CD4-positive, alpha-beta T cell treated with Interferon alpha-2 for 1 hour (primary cell): ENCODE measurements at regions not wholly inside any gene's neighbourhood (a gene's known extent, or its start where the extent isn't known, plus 50 kb on each side); places are given as distances from the start of the nearest gene placed in this dataset.

Experiments
- DNase-seq, 2 donors: peaks; one replicate each; pipeline ENCODE4 v3.0.0-alpha.2; 2020 to 2022

DNA sequence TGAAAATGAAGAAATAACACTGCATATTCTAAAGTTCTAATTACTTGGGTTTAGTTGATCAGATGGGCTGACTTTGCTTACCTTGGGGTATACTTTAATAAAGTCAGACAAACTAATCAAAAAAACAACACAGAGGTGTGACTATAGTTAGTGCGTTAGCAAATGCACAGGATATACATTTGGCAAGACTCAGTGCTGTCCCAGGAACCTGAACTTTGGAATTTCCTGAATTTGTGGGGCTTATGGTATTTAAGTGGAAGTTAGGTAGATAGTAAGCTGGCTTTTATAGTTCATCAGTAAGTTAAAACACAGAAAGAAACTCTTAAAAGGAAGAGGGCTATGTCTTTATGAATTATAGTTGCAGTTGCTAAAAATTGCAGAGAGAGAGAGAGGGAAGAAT lies 302.6 kb upstream of the DDI1 start:
- no peak for DNase-seq

DNA sequence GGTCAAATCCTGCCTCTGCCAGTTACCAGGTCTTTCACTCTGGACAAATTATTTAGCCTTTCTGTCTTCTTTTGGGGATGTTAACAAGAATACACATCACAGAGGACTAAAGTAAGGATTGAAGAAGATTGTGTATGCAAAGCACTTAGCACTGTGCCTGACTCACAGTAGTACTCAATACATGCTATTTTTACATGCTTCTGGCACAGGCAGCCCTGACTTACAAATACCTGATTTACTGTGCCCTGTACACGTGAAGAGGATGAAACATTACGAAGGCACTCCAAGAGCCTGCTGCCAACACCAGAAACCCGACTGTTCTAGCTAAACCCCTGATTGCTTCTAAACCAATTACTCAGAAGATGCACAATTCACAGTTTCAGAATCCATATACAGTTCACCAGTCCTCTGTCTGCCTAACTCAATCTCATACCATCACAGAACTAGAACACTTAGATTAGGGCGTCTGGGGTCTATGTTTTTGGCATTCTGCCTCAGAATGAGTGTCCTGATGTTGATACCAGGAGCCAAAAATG lies 300.9 kb upstream of the DDI1 start:
- no peak for DNase-seq

DNA sequence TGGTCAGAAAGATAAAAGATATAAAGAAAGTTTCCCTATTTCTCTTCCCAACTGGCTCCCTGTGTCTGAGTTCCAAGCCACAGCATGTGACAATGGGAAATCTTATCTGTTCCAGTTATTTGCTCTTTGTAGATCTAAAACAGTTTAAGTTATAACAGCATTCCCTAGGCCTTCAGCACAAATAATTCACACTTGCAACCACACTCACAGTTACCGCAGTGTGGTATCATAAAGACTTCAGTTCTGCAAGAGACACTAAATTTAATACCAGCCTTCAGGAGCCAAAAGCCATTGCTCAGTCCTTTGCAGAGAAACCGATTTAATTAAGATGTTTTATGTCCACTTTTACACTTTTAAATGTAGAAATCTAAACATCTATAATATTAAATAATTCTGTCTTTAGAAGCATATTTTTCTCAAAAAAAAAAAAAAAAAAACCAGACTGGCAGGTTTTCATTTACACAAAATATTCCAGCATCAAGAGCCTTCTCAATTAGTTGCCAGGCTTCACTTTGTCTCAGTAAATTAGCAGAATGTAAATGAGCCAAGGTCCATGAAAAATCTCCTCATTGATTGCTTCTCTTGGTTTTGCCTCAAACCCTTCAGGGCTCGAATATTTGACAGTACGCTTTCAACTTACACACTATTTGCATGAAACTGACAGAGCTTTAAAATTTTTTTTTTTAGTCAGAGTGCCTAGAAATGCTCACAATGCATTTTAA lies 300.0 kb upstream of the DDI1 start:
- no peak for DNase-seq

DNA sequence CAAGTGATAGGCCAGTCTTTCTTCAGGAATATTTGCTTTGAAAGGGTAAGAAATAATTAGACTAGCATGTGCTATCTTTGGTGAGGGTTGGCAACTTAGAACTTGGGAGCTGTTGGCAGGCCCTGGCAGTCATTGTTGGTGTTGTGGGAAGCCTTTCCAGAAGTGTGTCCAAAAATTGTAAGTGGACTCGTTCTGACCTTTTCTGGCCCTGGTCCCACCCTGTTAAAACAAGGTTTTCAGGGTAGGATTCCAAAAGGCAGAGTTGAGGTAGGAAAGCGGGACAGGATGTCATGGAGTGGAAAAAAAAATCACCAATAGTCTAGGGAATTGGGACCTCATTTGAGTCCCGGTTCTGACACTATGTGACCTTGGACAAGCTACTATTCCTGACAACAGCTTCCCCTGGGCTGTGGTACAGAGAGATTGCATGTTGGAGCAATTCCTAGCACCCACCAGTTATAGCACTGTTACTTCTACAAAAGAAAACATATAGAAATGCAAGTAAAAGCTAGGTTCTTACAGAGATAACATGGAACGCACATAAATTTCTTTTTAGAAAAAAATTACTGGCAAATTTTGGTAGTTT lies 299.3 kb upstream of the DDI1 start:
- DNase-seq: no peak

DNA sequence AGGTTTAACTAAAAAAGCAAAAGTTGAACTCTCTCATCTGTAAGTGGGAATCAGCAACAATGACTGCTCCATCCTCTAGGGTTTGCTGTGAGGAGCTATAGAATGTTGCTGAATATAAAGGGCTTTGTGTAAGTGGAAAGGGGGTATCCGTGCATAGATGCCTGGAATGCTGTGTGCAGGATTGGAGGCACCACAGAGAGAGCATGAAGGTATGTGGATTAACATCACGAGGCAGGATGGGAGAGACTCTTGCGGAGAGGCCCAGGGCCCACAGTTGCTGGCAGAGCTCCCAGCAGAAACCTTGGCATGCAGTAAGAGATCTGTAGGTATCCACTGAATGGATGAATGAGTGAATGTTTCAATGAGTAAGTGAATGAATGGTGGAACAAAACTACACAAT lies 298.7 kb upstream of the DDI1 start:
- no peak for DNase-seq

DNA sequence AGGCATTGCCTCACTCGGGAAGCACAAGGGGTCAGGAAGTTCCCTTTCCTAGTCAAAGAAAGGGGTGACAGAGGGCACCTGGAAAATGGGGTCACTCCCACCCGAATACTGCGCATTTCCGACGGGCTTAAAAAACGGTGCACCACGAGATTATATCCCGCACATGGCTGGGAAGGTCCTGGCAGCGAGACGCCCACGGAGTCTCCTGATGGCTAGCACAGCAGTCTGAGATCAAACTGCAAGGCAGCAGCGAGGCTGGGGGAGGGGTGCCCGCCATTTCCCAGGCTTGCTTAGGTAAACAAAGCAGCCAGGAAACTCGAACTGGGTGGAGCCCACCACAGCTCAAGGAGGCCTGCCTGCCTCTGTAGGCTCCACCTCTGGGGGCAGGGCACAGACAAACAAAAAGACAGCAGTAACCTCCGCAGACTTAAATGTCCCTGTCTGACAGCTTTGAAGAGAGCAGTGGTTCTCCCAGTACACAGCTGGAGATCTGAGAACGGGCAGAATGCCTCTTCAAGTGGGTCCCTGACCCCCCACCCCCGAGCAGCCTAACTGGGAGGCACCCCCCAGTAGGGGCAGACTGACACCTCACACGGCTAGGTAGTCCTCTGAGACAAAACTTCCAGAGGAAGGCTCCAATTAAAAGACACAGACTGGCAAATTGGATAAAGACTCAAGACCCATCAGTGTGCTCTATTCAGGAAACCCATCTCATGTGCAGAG lies 297.2 kb upstream of the DDI1 start:
- peak; percentile 11 to 31 for DNase-seq

DNA sequence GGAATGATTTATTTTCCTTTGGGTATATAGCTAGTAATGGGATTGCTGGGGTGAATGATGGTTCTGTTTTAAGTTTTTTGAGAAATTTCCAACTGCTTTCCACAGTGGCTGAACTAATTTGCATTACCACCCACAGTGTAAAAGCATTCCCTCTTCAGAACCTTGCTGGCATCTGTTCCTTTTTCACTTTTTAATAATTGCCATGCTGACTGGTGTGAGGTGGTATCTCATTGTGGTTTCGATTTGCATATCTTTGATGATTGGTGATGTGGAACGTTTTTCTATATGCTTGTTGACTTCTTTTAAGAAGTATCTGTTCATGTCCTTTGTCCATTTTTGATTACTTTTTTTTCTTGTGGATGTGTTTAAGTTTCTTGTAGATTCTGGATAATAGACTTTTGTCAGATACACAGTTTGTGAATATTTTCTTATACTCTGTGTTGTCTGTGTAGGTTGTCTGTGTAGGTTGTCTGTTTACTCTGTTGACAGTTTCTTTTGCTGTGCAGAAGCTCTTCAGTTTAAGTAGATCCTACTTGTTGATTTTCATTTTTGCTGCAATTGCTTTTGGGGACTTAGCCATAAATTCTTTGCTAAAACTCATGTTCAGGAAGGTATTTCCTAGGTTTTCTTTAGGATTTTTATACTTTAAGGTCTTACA lies 291.8 kb upstream of the DDI1 start:
- DNase-seq: no peak

DNA sequence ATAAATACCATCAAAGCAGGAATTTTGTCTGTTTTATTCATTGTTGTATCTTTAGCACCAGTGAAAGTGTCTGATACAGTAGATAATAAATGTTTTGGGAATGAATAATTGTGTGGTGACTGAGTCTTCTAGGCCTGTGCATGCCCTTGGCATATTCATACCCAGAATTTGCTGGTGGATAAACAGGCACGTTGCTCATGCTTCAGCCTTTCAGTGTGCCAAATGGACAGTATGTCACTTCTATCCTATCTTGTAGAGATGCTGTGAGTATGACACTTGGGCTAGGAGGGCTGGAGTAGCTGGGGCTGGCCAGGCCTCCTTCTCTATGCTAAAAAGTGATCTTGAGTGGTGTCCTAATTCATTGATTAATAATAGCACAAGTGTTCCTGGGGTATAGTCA lies 287.3 kb upstream of the DDI1 start:
- DNase-seq: no peak

DNA sequence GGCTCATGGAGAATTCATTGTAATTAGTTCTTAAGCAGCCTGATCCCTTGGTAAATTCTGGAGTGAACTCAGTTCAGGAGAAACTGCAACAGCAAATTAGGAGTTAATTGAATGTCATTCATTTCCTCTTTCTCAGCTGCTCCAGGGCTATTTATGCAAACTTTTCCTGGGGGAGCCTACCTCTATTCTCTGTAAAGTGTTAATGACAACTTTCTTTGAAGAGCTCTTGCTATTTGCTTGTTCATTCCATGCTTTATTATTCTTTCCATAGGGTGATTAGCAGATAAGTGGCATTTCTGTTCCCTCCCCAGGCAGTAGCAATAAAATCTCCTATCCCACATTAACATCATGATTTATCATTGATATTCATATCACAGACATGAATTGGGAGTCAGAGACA lies 267.6 kb upstream of the DDI1 start:
- no peak for DNase-seq

DNA sequence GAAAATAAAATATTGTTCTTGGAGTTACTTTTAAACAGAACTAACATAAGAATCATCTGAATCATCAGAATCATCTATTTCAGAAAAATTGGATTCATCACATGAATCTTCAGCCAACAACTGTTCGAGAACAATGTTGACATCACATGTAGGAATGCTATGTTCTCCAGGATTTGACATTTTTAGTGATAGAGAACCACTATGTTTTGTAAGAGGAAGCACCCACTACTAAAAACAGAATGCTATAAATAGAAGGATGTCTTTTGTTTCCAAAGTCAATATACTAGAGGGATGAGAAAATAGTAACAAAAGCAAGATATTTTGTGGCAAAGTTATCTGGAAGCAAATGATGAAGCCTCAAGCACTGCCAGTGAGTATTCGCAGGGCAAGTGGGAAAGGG lies 263.4 kb upstream of the DDI1 start:
- DNase-seq: no peak

DNA sequence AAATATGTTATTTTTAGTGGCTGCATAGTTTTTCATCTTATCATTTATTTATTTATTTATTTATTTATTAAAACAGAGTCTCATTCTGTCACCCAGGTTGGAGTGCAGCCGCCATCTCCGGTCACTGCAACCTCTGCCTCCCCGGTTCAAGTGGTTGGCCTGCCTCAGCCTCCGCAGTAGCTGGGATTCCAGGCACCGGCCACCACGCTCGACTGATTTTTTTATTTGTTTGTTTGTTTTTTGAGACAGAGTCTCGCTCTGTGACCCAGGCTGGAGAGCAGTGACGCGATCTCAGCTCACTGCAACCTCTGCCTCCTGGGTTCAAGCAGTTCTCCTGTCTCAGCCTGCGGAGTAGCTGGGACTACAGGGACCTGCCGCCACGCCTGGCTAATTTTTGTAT lies 262.9 kb upstream of the DDI1 start:
- DNase-seq: no peak

DNA sequence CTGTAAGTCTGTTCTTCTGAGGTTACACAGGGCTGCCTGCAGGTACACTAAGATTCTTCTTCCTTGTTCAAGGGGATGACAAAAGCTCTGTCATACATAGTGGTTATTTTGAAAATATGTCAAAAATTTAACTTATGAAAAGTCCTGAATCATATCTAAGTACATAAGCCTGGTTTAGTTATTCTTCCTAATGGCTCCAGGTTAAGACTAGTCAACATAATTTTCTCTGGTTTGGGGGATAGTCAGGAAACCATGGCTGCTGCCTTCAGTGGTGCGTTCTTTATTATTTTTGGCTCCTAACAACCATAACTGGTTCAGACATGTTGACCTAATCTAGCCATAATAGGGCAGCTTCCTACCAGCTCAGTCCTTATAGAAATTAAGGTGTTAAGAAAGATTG lies 257.4 kb upstream of the DDI1 start:
- DNase-seq: no peak

DNA sequence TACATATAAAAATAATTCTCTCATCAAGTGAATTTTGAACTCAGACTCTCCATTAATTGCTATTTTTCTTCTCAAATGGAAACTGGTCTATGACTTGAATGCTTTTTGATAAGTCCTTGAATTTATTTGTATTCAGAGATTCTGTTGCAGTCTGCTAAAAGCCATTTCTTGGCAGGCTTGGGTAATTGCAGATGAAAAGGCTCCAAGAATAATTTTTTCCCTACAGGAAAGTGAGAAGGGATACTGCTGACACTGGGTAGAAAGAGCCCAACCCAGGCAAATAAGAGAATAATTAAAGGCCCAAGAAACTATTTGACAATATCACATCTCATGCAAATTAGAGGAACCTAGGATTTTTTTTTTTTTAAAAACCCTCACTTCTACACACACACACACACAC lies 246.5 kb upstream of the DDI1 start:
- DNase-seq: no peak

DNA sequence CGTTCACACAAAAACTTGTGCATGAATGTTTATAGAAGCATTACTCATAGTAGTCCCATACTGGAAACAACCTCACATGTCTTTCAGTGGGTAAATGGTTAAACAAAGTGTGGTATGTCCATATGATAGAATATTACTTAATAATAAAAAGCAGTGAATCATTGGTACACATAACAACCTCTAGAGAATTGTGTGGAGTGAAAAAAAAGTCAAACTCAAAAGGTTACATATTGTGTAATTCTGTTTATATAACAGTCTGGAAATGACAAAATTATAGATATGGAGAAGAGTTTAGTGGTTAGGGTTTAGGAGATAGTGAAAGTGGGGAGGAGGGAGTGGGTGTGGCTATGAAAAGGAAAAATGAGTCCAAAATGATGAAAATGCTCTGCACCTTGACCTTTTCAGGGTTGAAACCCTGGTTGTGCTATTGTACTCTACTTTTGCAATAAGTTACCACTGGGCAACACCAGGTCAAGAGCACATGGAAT lies 243.4 kb upstream of the DDI1 start:
- DNase-seq: no peak

DNA sequence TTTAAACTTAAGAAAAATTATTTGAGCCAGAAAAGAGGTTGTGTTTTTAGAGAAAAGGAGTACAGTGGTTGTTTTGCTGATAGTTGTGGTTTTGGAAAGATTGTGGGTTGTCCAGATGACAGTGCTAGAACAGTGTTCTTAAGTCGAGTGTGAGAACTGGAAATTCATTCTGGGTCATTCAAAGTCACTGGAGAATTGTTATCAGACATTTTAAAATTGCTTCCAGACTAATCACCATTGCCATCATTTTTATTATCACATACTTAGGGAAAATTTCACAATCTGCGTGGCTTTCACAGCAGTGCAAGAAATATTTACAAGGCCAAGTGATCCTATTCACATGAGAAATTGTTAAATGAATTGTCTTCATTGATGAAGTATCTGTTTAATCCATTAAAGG lies 242.2 kb upstream of the DDI1 start:
- DNase-seq: no peak

DNA sequence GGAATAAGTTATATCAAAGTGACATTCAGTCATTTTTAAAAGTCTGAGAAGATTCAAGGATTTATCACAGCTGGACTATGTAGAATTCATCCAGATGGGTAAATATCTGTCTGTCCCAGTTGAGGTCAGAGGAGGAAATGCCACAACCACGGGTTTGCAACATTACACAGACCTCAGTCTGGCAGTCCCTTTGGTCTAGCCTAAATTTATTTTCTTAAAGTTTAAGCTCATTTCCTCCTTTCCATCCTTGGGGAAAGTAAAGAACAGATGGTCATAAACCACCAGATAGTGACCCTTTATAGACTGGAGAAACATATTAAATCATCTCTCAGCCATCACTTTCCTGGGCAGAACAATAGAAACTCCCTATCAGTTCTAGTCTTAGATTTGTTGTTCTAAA lies 238.4 kb upstream of the DDI1 start:
- no peak for DNase-seq

DNA sequence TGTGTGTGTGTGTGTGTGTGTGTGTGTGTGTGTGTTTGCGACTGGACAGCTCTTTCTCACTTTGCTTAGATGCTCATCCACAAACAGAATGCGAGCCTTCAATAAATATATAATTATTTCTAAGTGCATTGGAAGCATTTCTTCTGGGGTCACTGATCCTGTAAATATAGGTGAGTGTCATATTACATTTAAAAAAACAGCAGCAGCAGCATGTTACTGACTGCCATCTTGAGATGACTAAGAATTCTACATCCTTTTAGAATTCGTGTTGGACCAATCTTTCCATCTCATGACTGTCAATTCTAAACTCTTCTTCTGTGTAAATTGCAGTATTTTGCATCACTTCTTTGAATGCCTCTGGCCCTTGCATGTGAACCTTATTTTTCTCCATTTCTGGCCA lies 238.0 kb upstream of the DDI1 start:
- DNase-seq: no peak

DNA sequence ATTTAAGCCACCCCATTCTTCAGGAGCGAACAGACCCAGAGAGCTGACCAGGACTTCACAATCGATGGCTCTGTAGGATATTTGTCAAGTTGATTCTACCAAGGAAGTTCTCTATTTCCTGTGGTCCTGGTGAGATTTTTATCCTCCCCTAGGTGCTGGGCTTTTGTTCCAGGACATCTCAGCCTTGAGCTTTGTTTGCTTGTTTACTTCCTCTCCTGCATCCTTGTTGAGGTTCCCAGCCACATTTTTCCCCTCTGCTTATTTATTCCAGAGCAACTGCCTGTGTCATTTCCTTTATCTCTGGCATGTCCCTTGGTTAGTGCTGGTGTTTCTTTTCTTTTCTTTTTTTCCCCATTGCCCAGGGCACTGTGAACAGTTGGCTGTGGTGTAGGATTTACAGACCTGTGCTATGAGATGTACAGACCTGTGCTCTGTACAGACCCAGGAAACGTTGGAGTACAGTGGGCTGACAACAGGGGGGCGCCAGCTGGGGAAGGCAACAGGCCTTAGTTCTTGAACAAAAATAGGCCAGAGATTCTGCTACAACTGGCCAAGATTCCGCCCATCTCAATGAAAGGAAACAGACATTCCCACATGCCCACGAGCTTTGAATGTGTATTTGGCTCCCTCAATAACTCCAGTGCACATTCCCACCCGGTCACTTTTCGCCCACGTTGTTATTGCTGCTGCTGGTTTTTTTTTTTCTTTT lies 235.9 kb upstream of the DDI1 start:
- no peak for DNase-seq

DNA sequence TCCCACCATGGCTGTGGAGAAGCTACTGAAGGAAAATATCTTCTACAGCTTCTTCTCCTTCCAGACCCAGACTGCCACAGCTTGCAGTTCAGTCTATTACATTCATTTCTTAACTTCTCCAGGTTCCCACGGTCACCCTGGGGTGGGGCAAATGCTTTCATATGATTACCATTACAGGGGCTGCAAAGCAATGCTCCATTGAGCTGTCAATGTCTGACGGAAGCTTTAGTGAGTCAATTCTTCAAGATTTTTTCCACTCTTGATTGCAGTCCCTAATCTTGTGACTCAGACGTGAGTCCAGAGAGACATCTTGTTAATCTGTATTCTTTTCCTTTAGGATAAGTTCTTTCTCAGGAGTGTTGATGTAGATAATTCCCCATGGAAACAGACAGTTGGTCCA lies 233.4 kb upstream of the DDI1 start:
- no peak for DNase-seq

DNA sequence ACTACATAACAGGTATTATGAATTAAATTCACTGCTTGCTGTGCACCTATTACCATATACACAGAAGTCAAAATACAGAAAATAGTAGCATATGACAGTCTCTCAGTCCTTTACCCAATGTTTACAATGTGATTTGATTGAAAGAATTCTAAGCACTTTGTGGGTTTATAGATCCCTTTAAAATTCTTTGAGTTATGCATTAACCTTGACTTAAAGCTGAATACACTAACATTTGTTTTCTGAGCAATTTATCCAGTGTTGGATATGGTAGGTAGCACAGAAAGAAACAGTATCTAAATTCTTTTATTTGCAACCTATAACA lies 230.8 kb upstream of the DDI1 start:
- no peak for DNase-seq

DNA sequence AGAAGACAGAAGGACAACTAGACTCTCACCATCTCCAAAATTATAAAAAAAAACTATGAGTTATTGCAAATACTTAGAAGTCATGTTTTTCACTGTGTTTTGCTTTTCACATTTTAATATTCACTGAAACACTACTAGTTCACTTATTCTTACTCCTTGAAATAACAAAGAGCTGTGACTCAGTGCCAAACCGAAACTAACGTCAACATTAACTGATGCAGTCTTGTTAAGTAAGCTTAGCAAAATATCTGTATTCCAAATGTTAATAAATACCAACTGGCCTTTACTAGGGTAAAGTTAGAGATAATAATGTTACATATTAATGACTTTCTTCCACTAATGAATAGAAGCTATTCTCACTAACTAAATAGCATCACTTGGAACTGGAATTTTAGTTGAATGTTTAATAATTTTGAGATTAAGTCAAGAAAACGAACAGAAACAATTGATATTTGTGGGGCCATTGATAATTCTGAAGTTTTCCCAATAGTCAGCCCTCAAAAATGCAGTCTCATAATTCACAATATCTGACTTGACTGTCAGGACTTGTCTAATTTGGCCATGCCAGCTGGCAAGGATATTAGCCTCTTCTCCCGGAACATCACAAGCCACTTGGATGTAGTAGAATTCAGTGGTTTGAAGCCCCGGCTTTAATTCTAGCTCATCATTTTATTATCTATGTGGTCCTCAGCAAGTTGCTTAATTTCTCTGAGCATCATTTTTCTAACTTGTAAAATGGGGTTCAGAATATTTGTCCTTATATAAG lies 230.1 kb upstream of the DDI1 start:
- DNase-seq: no peak

DNA sequence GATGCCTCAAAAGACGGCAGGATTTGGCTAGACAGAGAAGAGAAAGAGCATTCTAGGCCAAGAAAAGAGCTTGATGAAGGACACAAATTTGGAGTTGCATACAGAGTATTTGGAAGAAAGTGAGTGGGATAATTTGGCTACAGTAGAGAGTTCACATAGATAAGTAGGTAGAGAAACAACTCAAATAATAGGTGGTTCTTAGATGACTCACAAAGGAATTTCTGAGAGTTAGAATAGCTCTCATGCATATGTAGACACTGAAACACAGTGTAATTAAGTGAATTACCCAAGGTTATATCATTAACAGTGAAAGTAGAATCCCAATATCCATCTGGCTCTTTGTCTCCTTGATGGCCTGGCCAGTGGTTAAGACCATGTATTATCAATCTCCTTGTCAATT lies 228.6 kb upstream of the DDI1 start:
- no peak for DNase-seq
